Activated CD4-positive, alpha-beta T cell treated with anti-CD3 and anti-CD28 coated beads for 36 hours (primary cell): ENCODE measurements at regions not wholly inside any gene's neighbourhood (a gene's known extent, or its start where the extent isn't known, plus 50 kb on each side); places are given as distances from the start of the nearest gene placed in this dataset.

Source experiments
- ATAC-seq: fragments of 200-7000 bp; cut with Tn5 transposase; one replicate; pipeline ENCODE4 v1.10.0; 2021; ENCODE audit warnings: mild to moderate bottlenecking, moderate library complexity
- CTCF ChIA-PET: fragments of 350-600 bp; sonication (Branson Sonifier 250); formaldehyde crosslinking; loops from one replicate; lab custom pipeline; 2021; ENCODE audit warnings: antibody characterized with exemption; lab: Charles Lee
- POLR2A ChIA-PET: fragments of 350-600 bp; sonication (Branson Sonifier 250); formaldehyde crosslinking; loops from one replicate; lab custom pipeline; 2021; ENCODE audit warnings: antibody characterized with exemption, inconsistent platforms; lab: Charles Lee
- DNase-seq: peaks from one replicate; pipeline ENCODE4 v3.0.0-alpha.2; 2020
- H3K27ac Mint-ChIP-seq: one replicate; pipeline ENCODE4 v1.8.0; 2021; ENCODE audit warnings: mixed read lengths
- H3K27me3 Mint-ChIP-seq: one replicate; pipeline ENCODE4 v1.8.0; 2021; ENCODE audit warnings: mixed read lengths
- H3K36me3 Mint-ChIP-seq: one replicate; pipeline ENCODE4 v1.8.0; 2021; ENCODE audit warnings: low read depth, mixed read lengths
- H3K4me1 Mint-ChIP-seq: one replicate; pipeline ENCODE4 v1.8.0; 2021; ENCODE audit warnings: mixed read lengths
- H3K4me3 Mint-ChIP-seq: one replicate; pipeline ENCODE4 v1.8.0; 2021; ENCODE audit warnings: mild to moderate bottlenecking, moderate library complexity, mixed read lengths
- H3K9me3 Mint-ChIP-seq: one replicate; pipeline ENCODE4 v1.8.0; 2021; ENCODE audit warnings: low read depth, mixed read lengths
- intact Hi-C, 2 experiments: fragments of 100-400 bp; cut with DNase I in 1 of 2; cut with micrococcal nuclease in 1 of 2; formaldehyde crosslinking; loops; one replicate each; pipeline versions ENCODE4 v1.14.2 to v1.15.1; 2022 to 2024; cut with DNase I, micrococcal nuclease

- no peak overlapping the region for H3K4me3 Mint-ChIP-seq
- H3K27me3 Mint-ChIP-seq, result peaks cover 2% of the 10 kb centered on the region
- ChIA-PET CTCF (interaction anchor here (0.9 to 1.4 kb wide), 3 partner anchors 13 to 50 kb away, joined by 3 to 4 read pairs (median 3); no protein-coding TSS in a partner anchor), POLR2A (no interaction called here)
- no peaks in the 10 kb centered on the region for H3K36me3 Mint-ChIP-seq
- ATAC-seq, result no peak
- DNase-seq, result no peak
- H3K27ac Mint-ChIP-seq, result no peak overlapping the region
- intact Hi-C loops, result no loop called here
- H3K9me3 Mint-ChIP-seq, result no peaks in the 10 kb centered on the region
- no peaks in the 10 kb centered on the region for H3K4me1 Mint-ChIP-seq
Observed at GRCh38 chr18:54692463-54692862, 101.4 kb downstream of the DYNAP start.

GRCh38 chr18:54696616-54697293, 105.7 kb downstream of the DYNAP start:
- no peak for ATAC-seq
- no peak overlapping the region for H3K4me3 Mint-ChIP-seq

GRCh38 chr18:54700580-54700979, 109.5 kb downstream of the DYNAP start:
- intact Hi-C loops, result no loop called here
- POLR2A ChIA-PET, result no interaction called here
- no peaks in the 10 kb centered on the region for H3K9me3 Mint-ChIP-seq
- H3K27me3 Mint-ChIP-seq, result no peaks in the 10 kb centered on the region
- no peak overlapping the region for H3K4me3 Mint-ChIP-seq
- no peaks in the 10 kb centered on the region for H3K36me3 Mint-ChIP-seq
- ATAC-seq (no peak), DNase-seq (no peak)
- H3K27ac Mint-ChIP-seq, result no peak overlapping the region
- H3K4me1 Mint-ChIP-seq, result no peaks in the 10 kb centered on the region
- CTCF ChIA-PET, result interaction anchor here (0.7 kb wide), 1 partner anchor 27 kb away, joined by 4 read pairs; no protein-coding TSS in a partner anchor

More at GRCh38 chr18:54696616-54697293, 105.7 kb downstream of the DYNAP start:
- Mint-ChIP-seq H3K4me1 (no peaks in the 10 kb centered on the region), H3K27ac (no peak overlapping the region), H3K36me3 (no peaks in the 10 kb centered on the region), H3K27me3 (no peaks in the 10 kb centered on the region), H3K9me3 (no peaks in the 10 kb centered on the region)
- intact Hi-C loops, result no loop called here
- no peak for DNase-seq
- ChIA-PET POLR2A (interaction anchor here (0.7 kb wide), 1 partner anchor 880 kb away, joined by 3 read pairs; no protein-coding TSS in a partner anchor), CTCF (interaction anchor here (1.1 kb wide), 1 partner anchor 25 kb away, joined by 4 read pairs; no protein-coding TSS in a partner anchor)

- H3K36me3 Mint-ChIP-seq, result no peaks in the 10 kb centered on the region
- POLR2A ChIA-PET, result no interaction called here
Observed at GRCh38 chr18:54702686-54703085, 111.6 kb downstream of the DYNAP start.

GRCh38 chr18:54710074-54710899, 118.0 kb upstream of the RAB27B start:
- Mint-ChIP-seq H3K27me3 (peaks cover 5% of the 10 kb centered on the region), H3K4me3 (no peak overlapping the region), H3K27ac (no peak overlapping the region), H3K9me3 (no peaks in the 10 kb centered on the region), H3K4me1 (peaks cover 34% of the 10 kb centered on the region), H3K36me3 (no peaks in the 10 kb centered on the region)
- intact Hi-C loops, result loop anchor here (10.0 kb wide), 2 partner anchors 445 to 565 kb away; partner anchors contain the start of gene POLI (in 1 of the 2)
- no peak for ATAC-seq
- ChIA-PET POLR2A (no interaction called here), CTCF (interaction anchor here (1.7 kb wide), 1 partner anchor 118 kb away, joined by 3 read pairs; the partner anchor contains the start of gene RAB27B)
- DNase-seq, result no peak

More at GRCh38 chr18:54702686-54703085, 111.6 kb downstream of the DYNAP start:
- Mint-ChIP-seq H3K4me3 (no peak overlapping the region), H3K4me1 (no peaks in the 10 kb centered on the region), H3K27me3 (peaks cover 2% of the 10 kb centered on the region), H3K27ac (no peak overlapping the region), H3K9me3 (no peaks in the 10 kb centered on the region)
- intact Hi-C loops, result no loop called here
- CTCF ChIA-PET, result no interaction called here
- DNase-seq (no peak), ATAC-seq (no peak)

GRCh38 chr18:54710900-54711281, 117.4 kb upstream of the RAB27B start:
- ChIA-PET CTCF (interaction anchor here (1.7 kb wide), 1 partner anchor 118 kb away, joined by 3 read pairs; the partner anchor contains the start of gene RAB27B), POLR2A (no interaction called here)
- no peaks in the 10 kb centered on the region for H3K36me3 Mint-ChIP-seq
- no peak for ATAC-seq
- H3K4me1 Mint-ChIP-seq, result peaks cover 34% of the 10 kb centered on the region
- H3K4me3 Mint-ChIP-seq, result no peak overlapping the region
- H3K27ac Mint-ChIP-seq, result no peak overlapping the region
- DNase-seq, result no peak
- intact Hi-C loops, result loop anchor here (10.0 kb wide), 2 partner anchors 446 to 566 kb away; partner anchors contain the start of gene POLI (in 1 of the 2)
- H3K9me3 Mint-ChIP-seq, result no peaks in the 10 kb centered on the region
- H3K27me3 Mint-ChIP-seq, result peaks cover 6% of the 10 kb centered on the region

GRCh38 chr18:54712306-54712705, 116.0 kb upstream of the RAB27B start:
- peak; percentile 57 for DNase-seq
- no peaks in the 10 kb centered on the region for H3K36me3 Mint-ChIP-seq
- ATAC-seq, result peak; percentile 82
- H3K4me3 Mint-ChIP-seq, result no peak overlapping the region
- ChIA-PET CTCF (interaction anchor here (1.0 to 1.7 kb wide), 2 partner anchors 33 to 116 kb away, joined by 3 read pairs; partner anchors contain the start of gene RAB27B), POLR2A (no interaction called here)
- no peak overlapping the region for H3K27ac Mint-ChIP-seq
- no peaks in the 10 kb centered on the region for H3K9me3 Mint-ChIP-seq
- peaks cover 35% of the 10 kb centered on the region for H3K4me1 Mint-ChIP-seq
- H3K27me3 Mint-ChIP-seq, result peaks cover 4% of the 10 kb centered on the region
- intact Hi-C loops, result loop anchor here (1.0 to 10.0 kb wide), 4 partner anchors 64 to 568 kb away; partner anchors contain the start of gene POLI (in 1 of the 2)

GRCh38 chr18:54712758-54713157, 115.5 kb upstream of the RAB27B start:
- Mint-ChIP-seq H3K4me3 (no peak overlapping the region), H3K4me1 (peaks cover 40% of the 10 kb centered on the region), H3K27me3 (peaks cover 4% of the 10 kb centered on the region), H3K36me3 (no peaks in the 10 kb centered on the region), H3K9me3 (no peaks in the 10 kb centered on the region), H3K27ac (no peak overlapping the region)
- ATAC-seq (no peak), DNase-seq (no peak)
- intact Hi-C loops, result loop anchor here (1.0 to 10.0 kb wide), 4 partner anchors 64 to 568 kb away; partner anchors contain the start of gene POLI (in 1 of the 2)
- ChIA-PET CTCF (interaction anchor here (1.0 kb wide), 1 partner anchor 33 kb away, joined by 3 read pairs; no protein-coding TSS in a partner anchor), POLR2A (no interaction called here)

GRCh38 chr18:54713386-54713785, 114.9 kb upstream of the RAB27B start:
- no peak overlapping the region for H3K4me3 Mint-ChIP-seq
- no peaks in the 10 kb centered on the region for H3K9me3 Mint-ChIP-seq
- peaks cover 4% of the 10 kb centered on the region for H3K27me3 Mint-ChIP-seq
- peak; percentile 20 for ATAC-seq
- no peak overlapping the region for H3K27ac Mint-ChIP-seq
- ChIA-PET CTCF (interaction anchor here (0.6 kb wide), 1 partner anchor 23 kb away, joined by 5 read pairs; no protein-coding TSS in a partner anchor), POLR2A (no interaction called here)
- peak; percentile 25 for DNase-seq
- H3K4me1 Mint-ChIP-seq, result peaks cover 46% of the 10 kb centered on the region
- intact Hi-C loops, result loop anchor here (10.0 kb wide), 2 partner anchors 449 to 569 kb away; partner anchors contain the start of gene POLI (in 1 of the 2)
- H3K36me3 Mint-ChIP-seq, result no peaks in the 10 kb centered on the region

- intact Hi-C loops, result loop anchor here (10.0 kb wide), 2 partner anchors 450 to 570 kb away; partner anchors contain the start of gene POLI (in 1 of the 2)
- CTCF ChIA-PET, result no interaction called here
- DNase-seq (no peak), ATAC-seq (no peak)
- Mint-ChIP-seq H3K36me3 (no peaks in the 10 kb centered on the region), H3K4me3 (no peak overlapping the region), H3K27ac (no peak overlapping the region), H3K9me3 (no peaks in the 10 kb centered on the region), H3K4me1 (peaks cover 51% of the 10 kb centered on the region), H3K27me3 (peaks cover 4% of the 10 kb centered on the region)
- POLR2A ChIA-PET, result no interaction called here
Observed at GRCh38 chr18:54714851-54715250, 113.4 kb upstream of the RAB27B start.

- CTCF ChIA-PET, result no interaction called here
- no peak overlapping the region for H3K4me3 Mint-ChIP-seq
- peaks cover 51% of the 10 kb centered on the region for H3K4me1 Mint-ChIP-seq
Observed at GRCh38 chr18:54716586-54716985, 111.7 kb upstream of the RAB27B start.

More at GRCh38 chr18:54716586-54716985, 111.7 kb upstream of the RAB27B start:
- Mint-ChIP-seq H3K27ac (no peak overlapping the region), H3K9me3 (no peaks in the 10 kb centered on the region), H3K27me3 (peaks cover 6% of the 10 kb centered on the region), H3K36me3 (no peaks in the 10 kb centered on the region)
- DNase-seq (no peak), ATAC-seq (no peak)
- intact Hi-C loops, result loop anchor here (10.0 kb wide), 2 partner anchors 452 to 572 kb away; partner anchors contain the start of gene POLI (in 1 of the 2)
- POLR2A ChIA-PET, result no interaction called here
